Uterus (tissue), 3 donors: ENCODE measurements at regions not wholly inside any gene's neighbourhood (a gene's known extent, or its start where the extent isn't known, plus 50 kb on each side); places are given as distances from the start of the nearest gene placed in this dataset.

ENCODE experiments used
- DNase-seq, 2 donors: peaks; one replicate each; pipeline ENCODE4 v3.0.0-alpha.2; 2019 to 2020
- H3K27ac ChIP-seq, 2 donors: fragments of 200-600 bp; sonication (generic); 1 replicate in 1 of 2; 2 replicates in 1 of 2; pipeline ENCODE4 v1.5.1; 2016 to 2018
- H3K27me3 ChIP-seq, 2 donors: fragments of 200-600 bp; sonication (generic); one replicate each; pipeline ENCODE4 v1.5.1; 2018 to 2019; ENCODE audit warnings: control low read depth in 1 of 2
- H3K36me3 ChIP-seq, 2 donors: fragments of 200-600 bp; sonication (generic); one replicate each; pipeline ENCODE4 v1.5.1; 2019; ENCODE audit warnings: control low read depth in 1 of 2
- H3K4me1 ChIP-seq, 2 donors: fragments of 200-600 bp; sonication (generic); one replicate each; pipeline ENCODE4 v1.5.1; 2018 to 2019; ENCODE audit warnings: control low read depth in 1 of 2
- H3K4me3 ChIP-seq, 2 donors: fragments of 200-600 bp; sonication (generic); 1 replicate in 1 of 2; 2 replicates in 1 of 2; pipeline ENCODE4 v1.5.1; 2018 to 2019; ENCODE audit warnings: mild to moderate bottlenecking in 1 of 2
- H3K9me3 ChIP-seq, 2 donors: fragments of 200-600 bp; sonication (generic); one replicate each; pipeline ENCODE4 v1.5.1; 2019; ENCODE audit warnings: control low read depth in 1 of 2
- POLR2A ChIP-seq, 2 donors: fragments of 450-650 bp; IDR thresholded peaks; one replicate each; pipeline ENCODE4 v1.6.1; 2016; ENCODE audit warnings: antibody characterized with exemption in 2 of 2, mild to moderate bottlenecking in 1 of 2, moderate library complexity in 1 of 2
- intact Hi-C: fragments of 100-400 bp; cut with DNase I; formaldehyde crosslinking; loops from one replicate; pipeline ENCODE4 v1.15.1; 2023; ENCODE audit warnings: low total_unique reads
- TF ChIP-seq, protein P1 (sequence below), 4 experiments: fragments of 200-600 bp in 2 of 4; fragments of 450-650 bp in 2 of 4; sonication (generic) in 2 of 4; IDR thresholded peaks; one replicate each; pipeline ENCODE4 v1.5.1; 2016 to 2019; ENCODE audit warnings: antibody characterized with exemption in 4 of 4, mild to moderate bottlenecking in 2 of 4, moderate library complexity in 1 of 4
- donor health status: DM: yes; HTN: yes; CAD: no.

GRCh38 chrX:125620715-125621587 is 301.3 kb downstream of the TEX13C start:
- TF ChIP-seq, protein P1, sequence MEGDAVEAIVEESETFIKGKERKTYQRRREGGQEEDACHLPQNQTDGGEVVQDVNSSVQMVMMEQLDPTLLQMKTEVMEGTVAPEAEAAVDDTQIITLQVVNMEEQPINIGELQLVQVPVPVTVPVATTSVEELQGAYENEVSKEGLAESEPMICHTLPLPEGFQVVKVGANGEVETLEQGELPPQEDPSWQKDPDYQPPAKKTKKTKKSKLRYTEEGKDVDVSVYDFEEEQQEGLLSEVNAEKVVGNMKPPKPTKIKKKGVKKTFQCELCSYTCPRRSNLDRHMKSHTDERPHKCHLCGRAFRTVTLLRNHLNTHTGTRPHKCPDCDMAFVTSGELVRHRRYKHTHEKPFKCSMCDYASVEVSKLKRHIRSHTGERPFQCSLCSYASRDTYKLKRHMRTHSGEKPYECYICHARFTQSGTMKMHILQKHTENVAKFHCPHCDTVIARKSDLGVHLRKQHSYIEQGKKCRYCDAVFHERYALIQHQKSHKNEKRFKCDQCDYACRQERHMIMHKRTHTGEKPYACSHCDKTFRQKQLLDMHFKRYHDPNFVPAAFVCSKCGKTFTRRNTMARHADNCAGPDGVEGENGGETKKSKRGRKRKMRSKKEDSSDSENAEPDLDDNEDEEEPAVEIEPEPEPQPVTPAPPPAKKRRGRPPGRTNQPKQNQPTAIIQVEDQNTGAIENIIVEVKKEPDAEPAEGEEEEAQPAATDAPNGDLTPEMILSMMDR (IDR thresholded peaks at IDR 0.05): no peak
- no peak for TF ChIP-seq POLR2A (IDR thresholded peaks at IDR 0.05)
- H3K36me3 ChIP-seq: no peaks in the 10 kb centered on the region
- no peaks in the 10 kb centered on the region for H3K27me3 ChIP-seq
- H3K4me1 ChIP-seq: no peaks in the 10 kb centered on the region
- intact Hi-C loops: no loop called here
- no peak overlapping the region for H3K27ac ChIP-seq
- DNase-seq: no peak
- H3K4me3 ChIP-seq: no peak overlapping the region
- no peaks in the 10 kb centered on the region for H3K9me3 ChIP-seq

DNA sequence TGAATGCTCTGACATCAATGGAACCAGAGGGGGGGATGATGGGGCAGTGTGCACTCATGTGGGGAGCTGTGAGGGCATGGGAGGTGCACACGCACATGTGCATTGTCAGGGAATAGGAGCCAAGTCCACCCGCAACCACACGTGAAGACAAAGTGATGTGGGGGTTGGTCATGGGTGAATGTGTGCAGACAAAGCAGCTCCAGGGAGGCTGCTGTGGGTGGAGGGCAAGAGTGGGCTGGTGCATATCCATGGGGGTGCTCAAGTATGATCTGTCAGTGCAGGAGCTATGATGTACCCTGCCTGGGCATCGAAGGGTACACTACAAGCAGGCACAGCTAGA is 301.9 kb downstream of the TEX13C start:
- no peaks in the 10 kb centered on the region for H3K9me3 ChIP-seq
- H3K27me3 ChIP-seq: no peaks in the 10 kb centered on the region
- intact Hi-C loops: no loop called here
- no peaks in the 10 kb centered on the region for H3K4me1 ChIP-seq
- no peaks in the 10 kb centered on the region for H3K36me3 ChIP-seq
- no peak overlapping the region for H3K4me3 ChIP-seq
- no peak for DNase-seq
- H3K27ac ChIP-seq: no peak overlapping the region
- TF ChIP-seq, protein P1 (IDR thresholded peaks at IDR 0.05): no peak
- no peak for TF ChIP-seq POLR2A (IDR thresholded peaks at IDR 0.05)

GRCh38 chrX:125622899-125623298 is 303.2 kb downstream of the TEX13C start:
- DNase-seq: no peak
- no peak for TF ChIP-seq POLR2A (IDR thresholded peaks at IDR 0.05)
- TF ChIP-seq, protein P1 (IDR thresholded peaks at IDR 0.05): no peak
- Histone ChIP-seq H3K36me3 (no peaks in the 10 kb centered on the region), H3K9me3 (no peaks in the 10 kb centered on the region), H3K4me1 (no peaks in the 10 kb centered on the region), H3K27me3 (no peaks in the 10 kb centered on the region), H3K27ac (no peak overlapping the region), H3K4me3 (no peak overlapping the region)
- intact Hi-C loops: no loop called here

DNA sequence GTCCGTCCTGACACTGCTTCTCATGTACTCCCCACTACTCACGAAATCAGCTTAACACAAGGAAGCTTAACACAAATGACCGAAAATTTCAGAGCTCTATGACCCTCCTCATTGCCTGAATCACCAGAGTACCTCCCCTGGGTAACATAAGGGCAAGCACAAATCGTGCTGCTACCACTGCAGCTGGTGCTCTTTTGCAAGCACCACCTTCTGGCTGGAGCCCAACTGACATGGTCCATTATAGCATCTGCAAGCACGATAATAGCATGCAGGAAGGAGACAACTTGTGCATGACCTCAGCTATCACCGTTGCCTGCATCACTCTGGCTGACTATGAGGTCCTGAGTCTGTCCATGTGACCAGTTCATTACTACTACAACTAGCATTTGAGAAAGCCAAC is 308.0 kb downstream of the TEX13C start:
- Histone ChIP-seq H3K27ac (no peak overlapping the region), H3K4me1 (no peaks in the 10 kb centered on the region), H3K4me3 (no peak overlapping the region), H3K27me3 (no peaks in the 10 kb centered on the region), H3K9me3 (no peaks in the 10 kb centered on the region), H3K36me3 (no peaks in the 10 kb centered on the region)
- intact Hi-C loops: no loop called here
- no peak for DNase-seq
- TF ChIP-seq, protein P1 (IDR thresholded peaks at IDR 0.05): no peak

- H3K36me3 ChIP-seq: no peaks in the 10 kb centered on the region
- intact Hi-C loops: no loop called here
- H3K9me3 ChIP-seq: no peaks in the 10 kb centered on the region
- no peak overlapping the region for H3K27ac ChIP-seq
- TF ChIP-seq, protein P1 (IDR thresholded peaks at IDR 0.05): no peak
- no peak for TF ChIP-seq POLR2A (IDR thresholded peaks at IDR 0.05)
- H3K4me1 ChIP-seq: no peaks in the 10 kb centered on the region
- H3K27me3 ChIP-seq: no peaks in the 10 kb centered on the region
- no peak for DNase-seq
- H3K4me3 ChIP-seq: no peak overlapping the region
Observed at GRCh38 chrX:125628435-125628834, 308.8 kb downstream of the TEX13C start.
